HCT116 (cell line): ENCODE measurements at regions not wholly inside any gene's neighbourhood (a gene's known extent, or its start where the extent isn't known, plus 50 kb on each side); places are given as distances from the start of the nearest gene placed in this dataset.

ENCODE experiments used
- ATAC-seq: fragments of 200-7000 bp; cut with Tn5 transposase; 2 replicates; pipeline ENCODE4 v1.9.1; 2020; ENCODE audit warnings: mild to moderate bottlenecking, moderate library complexity
- BruUV-seq: library from RNA; stranded (reverse); fragments of 400-500 nt; replicated peaks from 2 replicates; lab custom pipeline; 2021; lab: Mats Ljungman, UMichigan
- CTCF ChIA-PET: fragments of 300-600 bp; sonication (Branson Sonifier 250); formaldehyde crosslinking; loops from one replicate; lab custom pipeline; 2021; ENCODE audit warnings: antibody characterized with exemption; lab: Charles Lee
- POLR2A ChIA-PET: fragments of 300-600, 350-600 bp; sonication (Branson Sonifier 250); formaldehyde crosslinking; loops from one replicate; lab custom pipeline; 2021; ENCODE audit warnings: antibody characterized with exemption; lab: Charles Lee
- RAD21 ChIA-PET, 2 experiments: fragments of 300-600 bp; sonication (Branson Sonifier 250); formaldehyde crosslinking; loops; one replicate each; lab custom pipeline; 2023; ENCODE audit warnings: low total read pairs in 2 of 2; ENCODE audit not compliant: uncharacterized antibody in 2 of 2, unreplicated experiment in 2 of 2, low non-redundant PET in 1 of 2; lab: Charles Lee
- DNase-seq: peaks from one replicate; pipeline ENCODE4 v3.0.0-alpha.2; 2010; ENCODE audit warnings: low read depth, low spot score
- H2AFZ ChIP-seq: fragments of 200-600 bp; shearing (Covaris generic), sonication (generic); 2 replicates; pipeline ENCODE4 v1.6.1; 2017; ENCODE audit warnings: low read depth, mixed run types, mixed read lengths, antibody characterized with exemption, low read length; ENCODE audit not compliant: poor library complexity, severe bottlenecking
- H3K27ac ChIP-seq: 2 replicates; pipeline ENCODE4 v1.5.1; 2012; ENCODE audit warnings: low read depth, low read length
- H3K27me3 ChIP-seq: fragments of 200-600 bp; sonication (generic); 2 replicates; pipeline ENCODE4 v1.6.1; 2016; ENCODE audit warnings: mixed run types, low read length, mixed read lengths; ENCODE audit not compliant: insufficient read depth
- H3K36me3 ChIP-seq, 2 experiments: fragments of 200-500 bp in 1 of 2; fragments of 200-600 bp in 1 of 2; sonication (Bioruptor generic) in 1 of 2; sonication (generic) in 1 of 2; 2 replicates each; pipeline versions ENCODE4 v1.5.1 to v1.6.1; 2014 to 2016; ENCODE audit warnings: low read length in 2 of 2, inconsistent platforms in 1 of 2, mixed read lengths in 1 of 2, mixed run types in 1 of 2; ENCODE audit not compliant: insufficient read depth in 2 of 2, control insufficient read depth in 1 of 2
- H3K4me1 ChIP-seq, 2 experiments: fragments of 200-600 bp in 1 of 2; sonication (generic) in 1 of 2; 2 replicates each; pipeline versions ENCODE4 v1.5.1 to v1.6.1; 2012 to 2017; ENCODE audit warnings: low read length in 2 of 2, inconsistent platforms in 1 of 2, mild to moderate bottlenecking in 1 of 2, mixed read lengths in 1 of 2, mixed run types in 1 of 2, moderate library complexity in 1 of 2; ENCODE audit not compliant: insufficient read depth in 2 of 2, control insufficient read depth in 1 of 2
- H3K4me2 ChIP-seq: fragments of 200-600 bp; sonication (generic); 2 replicates; pipeline ENCODE4 v1.6.1; 2017; ENCODE audit warnings: mixed run types, low read length, mixed read lengths
- H3K4me3 ChIP-seq, 2 experiments: fragments of 200-600 bp in 1 of 2; sonication (generic) in 1 of 2; replicated peaks in 1 of 2; 2 replicates each; pipeline ENCODE4 v1.5.1; 2011 to 2016; ENCODE audit warnings: low read length in 2 of 2, control low read depth in 1 of 2, low read depth in 1 of 2, mild to moderate bottlenecking in 1 of 2, mixed read lengths in 1 of 2, mixed run types in 1 of 2
- H3K79me2 ChIP-seq: fragments of 200-600 bp; sonication (generic); 2 replicates; pipeline ENCODE4 v1.6.1; 2017; ENCODE audit warnings: mild to moderate bottlenecking, mixed run types, low read length, moderate library complexity, mixed read lengths; ENCODE audit not compliant: insufficient read depth
- H3K9ac ChIP-seq: fragments of 200-600 bp; sonication (generic); 2 replicates; pipeline ENCODE4 v1.6.1; 2016; ENCODE audit warnings: low read length, mixed read lengths
- H3K9me2 ChIP-seq: fragments of 200-600 bp; sonication (generic), shearing (Covaris generic); 2 replicates; pipeline ENCODE4 v1.6.1; 2017; ENCODE audit warnings: mixed run types, mild to moderate bottlenecking, moderate library complexity; ENCODE audit not compliant: insufficient read depth
- H3K9me3 ChIP-seq, 2 experiments: fragments of 200-500 bp in 1 of 2; fragments of 200-600 bp in 1 of 2; sonication (Bioruptor generic) in 1 of 2; sonication (generic) in 1 of 2; 2 replicates each; pipeline ENCODE4 v1.6.1; 2014 to 2017; ENCODE audit warnings: low read length in 2 of 2, mixed read lengths in 2 of 2, inconsistent platforms in 1 of 2, low read depth in 1 of 2, mild to moderate bottlenecking in 1 of 2, mixed run types in 1 of 2, moderate library complexity in 1 of 2; ENCODE audit not compliant: control insufficient read depth in 1 of 2, insufficient read depth in 1 of 2
- H4K20me1 ChIP-seq: fragments of 200-600 bp; sonication (generic), shearing (Covaris generic); 2 replicates; pipeline ENCODE4 v1.6.1; 2017; ENCODE audit warnings: mixed run types, mild to moderate bottlenecking, moderate library complexity; ENCODE audit not compliant: insufficient read depth
- ATF3 ChIP-seq: IDR thresholded peaks from 2 replicates; pipeline ENCODE4 v1.6.1; 2012
- CBX3 ChIP-seq: IDR thresholded peaks from 2 replicates; pipeline ENCODE4 v1.6.1; 2012; ENCODE audit warnings: low read depth
- CEBPB ChIP-seq: IDR thresholded peaks from 2 replicates; pipeline ENCODE4 v1.6.1; 2012; ENCODE audit warnings: low read depth
- CTCF ChIP-seq, 3 experiments: fragments of 200-600 bp in 1 of 3; sonication (generic) in 1 of 3; IDR thresholded peaks in 2 of 3; conservative IDR thresholded peaks in 1 of 3; 2 replicates each; pipeline ENCODE4 v1.5.1; 2012 to 2017; ENCODE audit warnings: low read depth in 2 of 3, low read length in 2 of 3, antibody characterized with exemption in 1 of 3, borderline replicate concordance in 1 of 3, control low read depth in 1 of 3, mild to moderate bottlenecking in 1 of 3, mixed read lengths in 1 of 3, mixed run types in 1 of 3, moderate library complexity in 1 of 3; ENCODE audit not compliant: insufficient read depth in 1 of 3
- EGR1 ChIP-seq: IDR thresholded peaks from 2 replicates; pipeline ENCODE4 v1.6.1; 2012; ENCODE audit warnings: low read depth
- ELF1 ChIP-seq: IDR thresholded peaks from 2 replicates; pipeline ENCODE4 v1.6.1; 2012; ENCODE audit warnings: low read depth, borderline replicate concordance
- EZH2 ChIP-seq: fragments of 200-600 bp; sonication (generic); IDR thresholded peaks from 2 replicates; pipeline ENCODE4 v1.6.1; 2017; ENCODE audit warnings: antibody characterized with exemption, mixed run types
- EZH2phosphoT487 ChIP-seq: fragments of 200-600 bp; IDR thresholded peaks from 2 replicates; pipeline ENCODE4 v1.6.1; 2018; ENCODE audit warnings: antibody characterized with exemption, borderline replicate concordance
- JUND ChIP-seq: IDR thresholded peaks from 2 replicates; pipeline ENCODE4 v1.6.1; 2012
- MAX ChIP-seq: IDR thresholded peaks from 2 replicates; pipeline ENCODE4 v1.6.1; 2012
- POLR2A ChIP-seq: IDR thresholded peaks from 2 replicates; pipeline ENCODE4 v1.7.0; 2011; ENCODE audit warnings: borderline replicate concordance; ENCODE audit not compliant: insufficient read depth, insufficient read length; ENCODE audit errors: extremely low read depth
- POLR2AphosphoS5 ChIP-seq: IDR thresholded peaks from 2 replicates; pipeline ENCODE4 v1.6.1; 2011; ENCODE audit warnings: mild to moderate bottlenecking, low read depth, low read length, moderate library complexity
- REST ChIP-seq: IDR thresholded peaks from 2 replicates; pipeline ENCODE4 v1.6.1; 2012; ENCODE audit warnings: low read depth
- SIN3A ChIP-seq: IDR thresholded peaks from 2 replicates; pipeline ENCODE4 v1.6.1; 2012; ENCODE audit warnings: low read depth
- SP1 ChIP-seq: IDR thresholded peaks from 2 replicates; pipeline ENCODE4 v1.6.1; 2012; ENCODE audit warnings: low read depth
- SRF ChIP-seq: IDR thresholded peaks from 2 replicates; pipeline ENCODE4 v1.6.1; 2012; ENCODE audit warnings: low read depth
- TCF7L2 ChIP-seq: IDR thresholded peaks from 2 replicates; pipeline ENCODE4 v1.7.0; 2011; ENCODE audit warnings: borderline replicate concordance, inconsistent platforms; ENCODE audit not compliant: insufficient read depth, insufficient read length; ENCODE audit errors: extremely low read depth
- ZBTB33 ChIP-seq: IDR thresholded peaks from 2 replicates; pipeline ENCODE4 v1.6.1; 2011; ENCODE audit warnings: mild to moderate bottlenecking, low read length, moderate library complexity; ENCODE audit not compliant: insufficient replicate concordance; ENCODE audit errors: extremely low read depth
- ZFX ChIP-seq: fragments of 450-650 bp; IDR thresholded peaks from 2 replicates; pipeline ENCODE4 v1.6.1; 2017
- ZNF274 ChIP-seq: fragments of 200-500 bp; sonication (Bioruptor generic); IDR thresholded peaks from 2 replicates; pipeline ENCODE4 v1.6.1; 2014; ENCODE audit warnings: mild to moderate bottlenecking, low read depth, low read length, inconsistent platforms
- intact Hi-C: fragments of 100-400 bp; cut with micrococcal nuclease; formaldehyde crosslinking; loops from 2 replicates; pipeline ENCODE4 v1.10.0; 2022

- H4K20me1 ChIP-seq: no peaks in the 10 kb centered on the region
- no peaks in the 10 kb centered on the region for H3K36me3 ChIP-seq
- no peak overlapping the region for H3K4me3 ChIP-seq
- H3K27me3 ChIP-seq: no peaks in the 10 kb centered on the region
- ChIA-PET RAD21 (no interaction called here), POLR2A (no interaction called here), CTCF (no interaction called here)
- H3K9me2 ChIP-seq: no peaks in the 10 kb centered on the region
- H3K4me1 ChIP-seq: no peaks in the 10 kb centered on the region
- no peak overlapping the region for H3K4me2 ChIP-seq
- intact Hi-C loops: no loop called here
- TF ChIP-seq ELF1 (no peak), SIN3A (no peak), SRF (no peak), REST (no peak), ZNF274 (no peak), CEBPB (no peak), EGR1 (no peak), TCF7L2 (no peak), EZH2 (no peak), ZBTB33 (no peak), JUND (no peak), ZFX (no peak), CBX3 (no peak), EZH2phosphoT487 (no peak), ATF3 (no peak), CTCF (IDR thresholded peaks at IDR 0.05 in 2 of 3, conservative IDR thresholded peaks at IDR 0.05 in 1 of 3; ENCODE audit: borderline replicate concordance in 1 of 3, insufficient read depth in 1 of 3, low read depth in 2 of 3, low read length in 2 of 3) (no peak), MAX (no peak), SP1 (no peak), POLR2AphosphoS5 (no peak), POLR2A (no peak)
- no peak overlapping the region for H2AFZ ChIP-seq
- no peak overlapping the region for H3K9ac ChIP-seq
- no peaks in the 10 kb centered on the region for H3K79me2 ChIP-seq
- no TSS peak for BruUV-seq
- no peak overlapping the region for H3K27ac ChIP-seq
- no peaks in the 10 kb centered on the region for H3K9me3 ChIP-seq
- ATAC-seq (no peak), DNase-seq (no peak)
Observed at GRCh38 chr14:43247877-43248276, 1259.2 kb downstream of the FSCB start.
